Pancreas (tissue), 10 donors: ENCODE measurements at regions not wholly inside any gene's neighbourhood (a gene's known extent, or its start where the extent isn't known, plus 50 kb on each side); places are given as distances from the start of the nearest gene placed in this dataset.
A peak's percentile ranks its signal among the peaks of the same experiment; 100 is the strongest.
"Not testable (repeated sequence)": the region's sequence is repeated elsewhere in the genome, so short reads cannot be mapped to it uniquely, and the experiment has no call there.

Source experiments
- ATAC-seq, 4 donors: fragments of 200-7000 bp; cut with Tn5 transposase; one replicate each; pipeline versions ENCODE4 v1.8.0 to v1.9.1; 2020; ENCODE audit warnings: mild to moderate bottlenecking in 4 of 4, moderate library complexity in 4 of 4
- DNase-seq, 6 donors: peaks; one replicate each; pipeline ENCODE4 v3.0.0-alpha.2; 2020
- FAIRE-seq: peaks from 2 replicates; lab custom pipeline; 2012; peaks lifted over from hg19 to GRCh38; lab: Jason Lieb, UNC
- H3K27ac ChIP-seq, 4 donors: fragments of 200-600 bp; sonication (generic); 1 replicate in 3 of 4; 2 replicates in 1 of 4; pipeline versions ENCODE4 v1.5.0 to v1.8.0; 2020
- H3K27me3 ChIP-seq, 4 donors: fragments of 200-600 bp; one replicate each; pipeline ENCODE4 v1.8.0; 2021
- H3K36me3 ChIP-seq, 3 donors: fragments of 200-600 bp; sonication (generic) in 1 of 3; one replicate each; pipeline versions ENCODE4 v1.5.0 to v1.8.0; 2020 to 2021
- H3K4me1 ChIP-seq, 3 donors: fragments of 200-600 bp; one replicate each; pipeline ENCODE4 v1.8.0; 2021
- H3K4me3 ChIP-seq, 4 donors: fragments of 200-600 bp; sonication (generic) in 2 of 4; one replicate each; pipeline versions ENCODE4 v1.5.0 to v1.8.0; 2020 to 2021
- H3K9me3 ChIP-seq, 4 donors: fragments of 200-600 bp; one replicate each; pipeline ENCODE4 v1.8.0; 2021
- CTCF ChIP-seq, 4 donors: fragments of 200-600 bp; sonication (generic) in 3 of 4; IDR thresholded peaks; one replicate each; pipeline versions ENCODE4 v1.5.0 to v1.8.0; 2021; ENCODE audit warnings: antibody characterized with exemption in 4 of 4
- WGBS, 2 donors: extraction: QIAGEN DNeasy Blood & Tissue Kit; methylation state at CpG; one replicate each; pipeline ENCODE4 v1.1.7; 2013; 5-methylcytosine and 5-hydroxymethylcytosine counted together
- intact Hi-C, 3 donors: fragments of 100-400 bp; cut with DNase I; formaldehyde crosslinking; loops; one replicate each; pipeline versions ENCODE4 v1.11.1 to v1.14.2; 2022
- donor health status: healthy with polysubstance abuse.
- donor health status: DM: no; HTN: no; CAD: no; lungs with moderate emphysema.
- donor health status: DM: no; HTN: no; CAD: no.
- donor health status: control.
- donor health status: control.
- donor health status: Bipolar disorder and iron deficiency.
- donor health status: DM: yes; HTN: yes; CAD: no.
- donor health status: DM: no; HTN: no; CAD: no.
- donor health status: DM: no; HTN: no; CAD: no.
- donor health status: DM: yes; HTN: yes; CAD: no.

DNA sequence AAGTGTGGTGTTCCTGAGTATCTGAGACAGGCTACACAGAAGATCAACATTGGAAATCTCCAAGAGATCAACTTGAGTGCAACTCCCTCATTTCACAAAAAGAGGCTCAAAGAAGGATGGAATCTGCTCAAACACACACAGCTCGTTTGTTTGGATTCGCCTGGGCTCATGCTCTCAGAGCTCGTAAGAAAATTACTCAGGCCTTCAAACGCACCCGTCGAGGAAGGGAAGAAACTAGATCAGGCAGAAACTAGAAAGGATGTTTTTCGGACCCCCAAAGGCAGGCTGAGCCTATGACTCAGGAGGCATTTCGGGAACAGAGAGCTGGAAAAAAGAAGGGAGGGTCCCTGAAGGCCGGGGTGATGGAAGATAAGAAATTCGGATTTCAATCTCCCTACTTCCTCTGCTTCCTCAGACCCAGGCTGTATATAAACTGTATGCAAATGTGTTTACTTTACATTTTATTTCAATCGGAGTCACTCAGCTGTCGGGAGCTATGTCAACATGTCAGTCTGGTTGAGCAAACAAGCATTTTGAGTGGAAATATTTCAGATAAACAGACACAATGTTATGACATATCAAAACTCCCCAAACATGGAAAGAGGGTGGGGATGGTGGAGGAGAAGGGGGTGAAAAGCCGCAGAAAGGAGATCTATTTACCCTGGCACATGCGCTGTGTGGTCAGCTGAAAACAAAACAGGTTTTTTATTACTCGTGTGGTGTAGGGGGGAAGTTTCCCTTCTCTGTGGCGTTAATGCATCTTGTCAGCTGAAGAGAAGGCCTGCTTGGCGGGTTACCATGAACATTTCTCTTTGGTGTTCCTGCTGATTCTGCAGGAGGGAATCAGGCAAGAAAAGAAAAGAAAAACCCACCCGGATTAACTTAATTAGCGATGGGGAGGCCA, 129.1 kb upstream of the TBX3 start:
- no peak for DNase-seq

GRCh38 chr12:114812384-114812783, 128.4 kb upstream of the TBX3 start:
- H3K27ac ChIP-seq = no peak overlapping the region
- no peak for TF ChIP-seq CTCF (IDR thresholded peaks at IDR 0.05)
- H3K4me1 ChIP-seq = no peaks in the 10 kb centered on the region
- peaks cover 0 to 8% (median 0%) of the 10 kb centered on the region in 4 donors for H3K27me3 ChIP-seq
- H3K36me3 ChIP-seq = no peaks in the 10 kb centered on the region
- H3K9me3 ChIP-seq = no peaks in the 10 kb centered on the region
- no peak overlapping the region for H3K4me3 ChIP-seq
- no peak for ATAC-seq
- no peak for DNase-seq
- intact Hi-C loops = no loop called here
- FAIRE-seq = no peak
- WGBS, 2 donors = 69 to 77% methylated on average over 4 of the region's 4 CpGs

More for the DNA sequence above, 129.1 kb upstream of the TBX3 start:
- no peak overlapping the region for H3K4me3 ChIP-seq
- 11% methylated on average over 19 of the region's 19 CpGs for whole genome bisulfite sequencing, 2 donors
- intact Hi-C loops = no loop called here
- no peak for FAIRE-seq
- no peak for TF ChIP-seq CTCF (IDR thresholded peaks at IDR 0.05)
- peak in 3 of 4 donors; percentile 25 to 45 (median 44) for ATAC-seq
- no peaks in the 10 kb centered on the region for H3K36me3 ChIP-seq
- H3K9me3 ChIP-seq = no peaks in the 10 kb centered on the region
- peaks cover 0 to 8% (median 0%) of the 10 kb centered on the region in 4 donors for H3K27me3 ChIP-seq
- H3K4me1 ChIP-seq = no peaks in the 10 kb centered on the region
- no peak overlapping the region for H3K27ac ChIP-seq

DNA sequence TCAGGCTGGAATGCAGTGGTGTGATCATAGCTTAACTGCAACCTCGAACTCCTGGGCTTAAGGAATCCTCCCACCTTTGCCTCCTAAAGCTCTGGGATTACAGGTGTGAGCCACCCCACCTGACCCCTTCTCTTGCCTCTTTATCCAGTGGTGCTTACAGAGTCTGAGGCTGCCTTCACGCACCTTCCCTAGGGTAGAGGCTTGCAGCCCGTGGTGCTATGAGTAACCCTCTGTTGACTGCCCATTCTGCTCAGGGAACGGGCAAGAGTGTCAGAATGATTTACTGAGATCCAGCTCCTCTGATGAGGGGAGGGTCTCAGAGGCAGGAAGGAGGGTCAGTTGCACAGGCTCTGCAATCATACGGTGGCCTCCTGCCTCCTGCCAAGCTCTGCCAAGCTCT, 125.1 kb upstream of the TBX3 start:
- no peak overlapping the region for H3K4me3 ChIP-seq
- H3K27me3 ChIP-seq = no peaks in the 10 kb centered on the region
- no peaks in the 10 kb centered on the region for H3K9me3 ChIP-seq
- H3K4me1 ChIP-seq = no peaks in the 10 kb centered on the region
- WGBS, 2 donors = 31 to 34% methylated on average over 5 of the region's 5 CpGs
- no peak for FAIRE-seq
- H3K36me3 ChIP-seq = no peaks in the 10 kb centered on the region
- H3K27ac ChIP-seq = no peak overlapping the region
- no peak for ATAC-seq
- intact Hi-C loops = no loop called here
- no peak for DNase-seq
- no peak for TF ChIP-seq CTCF (IDR thresholded peaks at IDR 0.05)

GRCh38 chr12:114801381-114801780, 117.4 kb upstream of the TBX3 start:
- ATAC-seq, H3K4me3 ChIP-seq, intact Hi-C loops, H3K27ac ChIP-seq, H3K36me3 ChIP-seq, H3K27me3 ChIP-seq, DNase-seq, H3K4me1 ChIP-seq, H3K9me3 ChIP-seq, FAIRE-seq: not testable (repeated sequence)
- 69 to 90% methylated on average over 3 of the region's 3 CpGs for WGBS, 2 donors

- H3K27me3 ChIP-seq, intact Hi-C loops, H3K27ac ChIP-seq, DNase-seq, H3K36me3 ChIP-seq, FAIRE-seq, H3K4me1 ChIP-seq, ATAC-seq, H3K4me3 ChIP-seq, H3K9me3 ChIP-seq: not testable (repeated sequence)
- WGBS, 2 donors = 79 to 80% methylated on average over 8 of the region's 8 CpGs
Measured at GRCh38 chr12:114800566-114800965, 116.6 kb upstream of the TBX3 start.
